Cardiac fibroblast (primary cell): ENCODE measurements at regions not wholly inside any gene's neighbourhood (a gene's known extent, or its start where the extent isn't known, plus 50 kb on each side); places are given as distances from the start of the nearest gene placed in this dataset.

Experiments
- DNase-seq, 2 donors: peaks; one replicate each; pipeline versions ENCODE4 v3.0.0 to v3.0.0-alpha.2; 2010; ENCODE audit warnings: low read depth in 2 of 2
- H3K4me3 ChIP-seq, 2 donors: replicated peaks in 1 of 2; 1 replicate in 1 of 2; 2 replicates in 1 of 2; pipeline ENCODE4 v1.5.1; 2011; ENCODE audit warnings: low read depth in 2 of 2, low read length in 2 of 2, mild to moderate bottlenecking in 2 of 2, moderate library complexity in 1 of 2
- CTCF ChIP-seq: IDR thresholded peaks from one replicate; pipeline ENCODE4 v1.5.1; 2011; ENCODE audit warnings: low read depth, mild to moderate bottlenecking, low read length, inconsistent platforms

GRCh38 chr14:98280436-98280835, 991.6 kb downstream of the BCL11B start:
- DNase-seq: no peak
- no peak overlapping the region for H3K4me3 ChIP-seq
- TF ChIP-seq CTCF: no peak

- no peak for DNase-seq
- TF ChIP-seq CTCF: no peak
- H3K4me3 ChIP-seq: no peak overlapping the region
These were observed 983.2 kb downstream of the BCL11B start for GRCh38 chr14:98288825-98289224.

GRCh38 chr14:98290596-98290995, 981.4 kb downstream of the BCL11B start:
- H3K4me3 ChIP-seq: no peak overlapping the region
- TF ChIP-seq CTCF: no peak
- no peak for DNase-seq

- TF ChIP-seq CTCF: no peak
These were observed 979.8 kb downstream of the BCL11B start for GRCh38 chr14:98292191-98292590.

GRCh38 chr14:98293576-98293975, 978.4 kb downstream of the BCL11B start:
- H3K4me3 ChIP-seq: no peak overlapping the region
- TF ChIP-seq CTCF: no peak
- no peak for DNase-seq

More at GRCh38 chr14:98292191-98292590, 979.8 kb downstream of the BCL11B start:
- DNase-seq: no peak
- no peak overlapping the region for H3K4me3 ChIP-seq

- no peak for DNase-seq
- H3K4me3 ChIP-seq: no peak overlapping the region
- TF ChIP-seq CTCF: no peak
These were observed 975.1 kb downstream of the BCL11B start for GRCh38 chr14:98296895-98297294.

- TF ChIP-seq CTCF: no peak
- H3K4me3 ChIP-seq: no peak overlapping the region
- no peak for DNase-seq
These were observed 974.4 kb downstream of the BCL11B start for GRCh38 chr14:98297567-98297966.
